HUES48 (cell line): ENCODE measurements at regions not wholly inside any gene's neighbourhood (a gene's known extent, or its start where the extent isn't known, plus 50 kb on each side); places are given as distances from the start of the nearest gene placed in this dataset.

Experiments
- H3K27ac ChIP-seq: one replicate; pipeline ENCODE4 v1.7.0; 2013; ENCODE audit warnings: low read depth, low read length, inconsistent platforms
- H3K27me3 ChIP-seq: 2 replicates; pipeline ENCODE4 v1.6.1; 2013; ENCODE audit warnings: mild to moderate bottlenecking, low read length; ENCODE audit not compliant: control insufficient read depth, insufficient read depth
- H3K36me3 ChIP-seq: 2 replicates; pipeline ENCODE4 v1.6.1; 2013; ENCODE audit warnings: low read length; ENCODE audit not compliant: control insufficient read depth, insufficient read depth
- H3K4me1 ChIP-seq: 2 replicates; pipeline ENCODE4 v1.6.1; 2013; ENCODE audit warnings: mild to moderate bottlenecking, low read length; ENCODE audit not compliant: control insufficient read depth, insufficient read depth
- H3K4me3 ChIP-seq: 2 replicates; pipeline ENCODE4 v1.5.1; 2013; ENCODE audit warnings: mild to moderate bottlenecking, low read depth, low read length
- H3K9ac ChIP-seq: 2 replicates; pipeline ENCODE4 v1.6.1; 2013; ENCODE audit warnings: mild to moderate bottlenecking, low read depth, low read length, moderate library complexity
- H3K9me3 ChIP-seq: 2 replicates; pipeline ENCODE4 v1.6.1; 2013; ENCODE audit warnings: low read length; ENCODE audit not compliant: control insufficient read depth, insufficient read depth

DNA sequence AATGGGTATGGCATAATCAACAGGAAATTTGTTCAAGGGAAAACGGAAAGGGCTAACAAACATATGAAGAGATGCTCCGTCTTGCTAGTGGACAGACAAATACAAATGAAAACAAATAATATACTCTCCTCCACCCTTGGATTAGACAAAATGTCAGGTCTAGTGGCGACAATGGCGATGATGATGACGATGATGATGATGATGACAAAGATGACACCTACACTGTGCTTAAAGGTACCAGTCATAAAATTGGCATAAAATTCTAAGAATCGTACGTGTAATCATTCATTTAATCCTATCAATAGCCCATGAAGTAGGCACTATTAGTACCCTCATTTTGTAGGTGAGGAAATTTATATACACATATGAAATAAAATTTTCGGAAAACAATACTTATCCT, 174.6 kb downstream of the PMP22 start:
- Histone ChIP-seq H3K9me3 (no peaks in the 10 kb centered on the region), H3K27ac (no peak overlapping the region), H3K36me3 (no peaks in the 10 kb centered on the region), H3K9ac (no peak overlapping the region), H3K4me1 (peaks cover 23% of the 10 kb centered on the region), H3K4me3 (no peak overlapping the region), H3K27me3 (0 out of 2 replicates have a peak, but pooled peaks cover 3% of the 10 kb centered on the region)

- H3K4me3 ChIP-seq: no peak overlapping the region
- 0 out of 2 replicates have a peak, but pooled peaks cover 3% of the 10 kb centered on the region for H3K27me3 ChIP-seq
- no peak overlapping the region for H3K27ac ChIP-seq
- H3K36me3 ChIP-seq: no peaks in the 10 kb centered on the region
- no peak overlapping the region for H3K9ac ChIP-seq
- peaks cover 23% of the 10 kb centered on the region for H3K4me1 ChIP-seq
- H3K9me3 ChIP-seq: no peaks in the 10 kb centered on the region
Measured at GRCh38 chr17:15087946-15088345, 177.2 kb downstream of the PMP22 start.

DNA sequence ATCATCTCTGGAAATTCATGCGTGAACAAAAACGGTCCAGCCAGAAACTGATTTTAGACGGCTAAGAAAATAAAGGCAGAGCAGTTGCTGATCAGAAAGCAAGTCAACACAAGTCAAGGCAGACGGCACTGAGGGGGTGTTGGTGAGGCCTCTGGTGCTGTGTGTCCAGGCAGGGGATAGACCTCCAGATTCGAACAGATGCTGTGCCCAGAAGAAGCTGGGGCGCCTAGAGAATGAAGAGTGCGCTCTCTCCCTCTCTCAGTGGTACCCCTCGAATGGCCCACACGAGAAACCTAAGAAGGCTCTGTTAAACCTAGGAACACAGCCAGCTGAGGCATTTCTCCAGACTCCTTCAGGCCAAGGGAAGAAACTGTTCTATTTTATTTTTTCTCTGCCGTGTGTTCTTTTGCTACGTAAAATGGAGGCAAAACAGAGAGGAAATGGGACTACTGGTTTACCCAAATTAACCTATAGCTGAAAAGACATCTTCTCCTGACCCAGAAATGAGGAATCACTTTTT, 178.3 kb downstream of the PMP22 start:
- H3K4me3 ChIP-seq: no peak overlapping the region

GRCh38 chr17:15085890-15086677, 179.0 kb downstream of the PMP22 start:
- Histone ChIP-seq H3K9ac (no peak overlapping the region), H3K27ac (no peak overlapping the region), H3K4me1 (peaks cover 21% of the 10 kb centered on the region), H3K4me3 (no peak overlapping the region), H3K9me3 (no peaks in the 10 kb centered on the region), H3K36me3 (no peaks in the 10 kb centered on the region), H3K27me3 (0 out of 2 replicates have a peak, but pooled peaks cover 3% of the 10 kb centered on the region)

More for the DNA sequence above, 178.3 kb downstream of the PMP22 start:
- H3K4me1 ChIP-seq: peaks cover 23% of the 10 kb centered on the region
- H3K36me3 ChIP-seq: no peaks in the 10 kb centered on the region
- no peak overlapping the region for H3K27ac ChIP-seq
- no peaks in the 10 kb centered on the region for H3K9me3 ChIP-seq
- 0 out of 2 replicates have a peak, but pooled peaks cover 3% of the 10 kb centered on the region for H3K27me3 ChIP-seq
- no peak overlapping the region; the same call in 1 of the 2 replicates for H3K9ac ChIP-seq

- H3K27ac ChIP-seq: no peak overlapping the region
- 0 out of 2 replicates have a peak, but pooled peaks cover 3% of the 10 kb centered on the region for H3K27me3 ChIP-seq
- no peaks in the 10 kb centered on the region for H3K36me3 ChIP-seq
- no peaks in the 10 kb centered on the region for H3K9me3 ChIP-seq
- H3K9ac ChIP-seq: no peak overlapping the region
- H3K4me1 ChIP-seq: peaks cover 26% of the 10 kb centered on the region
- H3K4me3 ChIP-seq: no peak overlapping the region
Measured at GRCh38 chr17:15083225-15083624, 181.9 kb downstream of the PMP22 start.

- no peak overlapping the region for H3K9ac ChIP-seq
- H3K4me1 ChIP-seq: peaks cover 23% of the 10 kb centered on the region
- H3K4me3 ChIP-seq: no peak overlapping the region
- H3K27ac ChIP-seq: no peak overlapping the region
- H3K36me3 ChIP-seq: no peaks in the 10 kb centered on the region
- no peaks in the 10 kb centered on the region for H3K27me3 ChIP-seq
- H3K9me3 ChIP-seq: no peaks in the 10 kb centered on the region
Measured at GRCh38 chr17:15081008-15081407, 184.1 kb downstream of the PMP22 start.

DNA sequence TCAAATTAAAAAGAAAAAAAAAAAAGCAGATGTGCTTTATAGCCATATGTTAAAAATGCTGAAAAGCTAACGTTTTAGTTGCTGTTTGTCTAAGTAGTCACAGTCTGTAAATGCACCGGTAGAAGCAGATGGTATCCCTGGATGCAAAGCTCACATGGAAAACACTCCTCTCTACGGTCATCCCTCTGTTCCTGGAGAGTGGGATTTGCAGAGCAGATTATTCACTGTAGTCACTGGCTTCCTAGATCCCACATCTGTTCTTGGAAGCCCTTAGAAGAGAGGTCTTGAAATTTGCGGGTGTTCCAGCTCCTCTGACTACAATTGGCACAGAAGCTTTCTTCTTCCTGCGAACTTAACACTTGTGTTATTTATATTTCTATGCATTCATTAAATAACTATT, 186.6 kb downstream of the PMP22 start:
- Histone ChIP-seq H3K36me3 (no peaks in the 10 kb centered on the region), H3K9me3 (no peaks in the 10 kb centered on the region), H3K4me1 (peaks cover 20% of the 10 kb centered on the region), H3K27ac (no peak overlapping the region), H3K9ac (no peak overlapping the region), H3K4me3 (no peak overlapping the region), H3K27me3 (no peaks in the 10 kb centered on the region)

GRCh38 chr17:15076991-15077663, 188.0 kb downstream of the PMP22 start:
- H3K27me3 ChIP-seq: no peaks in the 10 kb centered on the region
- no peaks in the 10 kb centered on the region for H3K9me3 ChIP-seq
- H3K9ac ChIP-seq: no peak overlapping the region
- H3K36me3 ChIP-seq: no peaks in the 10 kb centered on the region
- no peak overlapping the region for H3K27ac ChIP-seq
- no peak overlapping the region for H3K4me3 ChIP-seq
- H3K4me1 ChIP-seq: peaks cover 20% of the 10 kb centered on the region

- peaks cover 23% of the 10 kb centered on the region for H3K4me1 ChIP-seq
- H3K27me3 ChIP-seq: no peaks in the 10 kb centered on the region
- no peak overlapping the region for H3K9ac ChIP-seq
- H3K36me3 ChIP-seq: no peaks in the 10 kb centered on the region
- no peak overlapping the region for H3K27ac ChIP-seq
- H3K9me3 ChIP-seq: peaks cover 2% of the 10 kb centered on the region; the same call in 1 of the 2 replicates
- no peak overlapping the region for H3K4me3 ChIP-seq
Measured at GRCh38 chr17:15051933-15052332, 213.2 kb downstream of the PMP22 start.

- Histone ChIP-seq H3K9me3 (peaks cover under 1% of the 10 kb centered on the region; the same call in 1 of the 2 replicates), H3K27ac (peak overlapping the region; percentile 82), H3K4me3 (no peak overlapping the region), H3K27me3 (no peaks in the 10 kb centered on the region), H3K9ac (no peak overlapping the region), H3K4me1 (peaks cover 23% of the 10 kb centered on the region), H3K36me3 (no peaks in the 10 kb centered on the region)
Measured at GRCh38 chr17:15049795-15050160, 215.3 kb downstream of the PMP22 start.
